ENCODE measurements at regions not wholly inside any gene's neighbourhood (a gene's known extent, or its start where the extent isn't known, plus 50 kb on each side); places are given as distances from the start of the nearest gene placed in this dataset.

DNA sequence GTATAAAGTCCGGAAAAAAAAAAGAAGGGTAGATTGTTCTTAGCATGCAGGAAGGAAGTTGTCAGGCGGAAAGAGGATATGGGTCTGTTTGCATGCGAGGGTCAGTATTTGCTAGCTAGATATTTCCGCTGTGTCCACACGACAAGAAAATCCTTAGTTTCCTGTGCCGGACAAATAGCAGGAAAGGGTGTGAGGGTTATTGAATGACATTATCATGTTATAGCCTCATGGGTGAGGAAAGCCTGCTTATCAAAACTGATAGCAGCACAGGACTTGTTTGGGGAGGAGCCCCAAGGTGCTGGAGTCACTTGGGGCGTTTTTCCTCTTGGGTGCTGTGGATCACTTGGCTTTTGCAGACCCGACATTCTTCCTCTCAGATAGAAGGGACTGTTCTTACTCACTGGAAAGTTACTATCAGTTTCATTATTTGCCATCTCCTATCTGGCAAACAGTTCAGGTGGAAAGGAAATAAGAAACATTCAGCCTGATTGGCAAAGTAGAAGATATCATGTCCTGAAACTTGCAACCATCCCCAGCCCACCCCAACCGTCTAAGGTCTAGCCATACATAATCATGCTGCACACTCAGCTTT lies 127.2 kb upstream of the DPH6 start:
- no peaks in the 10 kb centered on the region for H3K27me3 ChIP-seq (ENCODE audit: insufficient read depth, low read depth, severe bottlenecking)
- H3K27ac ChIP-seq: no peak overlapping the region
- no peak overlapping the region for H3K4me3 ChIP-seq (ENCODE audit: low read depth, low read length)
- TF ChIP-seq CTCF (IDR thresholded peaks at IDR 0.05; ENCODE audit: low read depth, low read length): no peak
- H3K9me3 ChIP-seq (ENCODE audit: severe bottlenecking): no peaks in the 10 kb centered on the region
- no peak for DNase-seq
- no peaks in the 10 kb centered on the region for H3K36me3 ChIP-seq

DNA sequence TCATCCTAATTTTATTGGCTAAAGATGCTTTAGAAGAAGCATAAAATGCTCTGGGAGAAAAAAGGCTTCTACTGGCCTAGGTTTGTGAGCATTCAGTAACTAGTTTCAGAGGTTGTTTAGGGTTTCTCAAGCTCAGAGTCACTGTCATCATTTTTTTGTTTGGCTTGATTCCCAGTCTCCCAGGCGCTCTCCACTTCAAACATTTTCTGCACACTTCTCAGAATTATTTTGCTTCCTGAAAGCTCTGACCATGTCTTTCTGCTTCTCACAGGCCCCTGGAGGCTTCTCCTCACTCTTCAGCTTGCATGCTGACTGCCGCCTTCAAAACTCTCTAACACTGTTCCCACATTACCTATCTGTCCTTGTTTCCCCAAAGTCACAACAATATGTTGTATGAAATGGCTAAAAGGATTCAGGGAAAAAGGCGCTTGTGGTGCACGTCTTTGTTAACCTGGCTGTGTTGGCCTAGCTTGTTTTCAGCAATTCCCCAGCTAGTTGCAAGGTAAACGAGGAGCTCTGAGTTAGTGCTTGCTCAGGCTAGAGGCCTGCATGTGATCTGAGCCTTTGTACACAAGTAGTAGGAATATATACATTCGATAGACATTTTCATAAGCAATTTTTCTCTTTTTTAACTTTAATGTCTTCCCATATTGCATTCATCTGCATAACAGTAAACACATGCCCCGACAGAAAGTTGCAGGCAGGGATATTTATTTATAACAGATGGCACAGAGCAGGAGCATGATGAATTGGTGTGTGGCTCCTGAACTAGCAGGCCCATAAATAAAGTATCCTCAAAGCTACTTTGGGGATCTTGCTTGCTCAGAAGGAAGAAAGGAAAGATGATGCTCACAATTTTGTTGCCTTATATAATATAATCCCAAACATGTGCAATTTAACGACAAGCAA lies 129.2 kb upstream of the DPH6 start:
- no peak overlapping the region for H3K27ac ChIP-seq
- no peak for DNase-seq
- no peaks in the 10 kb centered on the region for H3K9me3 ChIP-seq (ENCODE audit: severe bottlenecking)
- no peaks in the 10 kb centered on the region for H3K36me3 ChIP-seq
- no peak for TF ChIP-seq CTCF (IDR thresholded peaks at IDR 0.05; ENCODE audit: low read depth, low read length)
- no peak overlapping the region for H3K4me3 ChIP-seq (ENCODE audit: low read depth, low read length)
- H3K27me3 ChIP-seq (ENCODE audit: insufficient read depth, low read depth, severe bottlenecking): no peaks in the 10 kb centered on the region

GRCh38 chr15:35678774-35679173 lies 132.8 kb upstream of the DPH6 start:
- no peak for DNase-seq
- Histone ChIP-seq H3K27me3 (ENCODE audit: insufficient read depth, low read depth, severe bottlenecking) (no peaks in the 10 kb centered on the region), H3K9me3 (ENCODE audit: severe bottlenecking) (no peaks in the 10 kb centered on the region), H3K27ac (no peak overlapping the region), H3K36me3 (no peaks in the 10 kb centered on the region), H3K4me3 (ENCODE audit: low read depth, low read length) (no peak overlapping the region)
- no peak for TF ChIP-seq CTCF (IDR thresholded peaks at IDR 0.05; ENCODE audit: low read depth, low read length)

DNA sequence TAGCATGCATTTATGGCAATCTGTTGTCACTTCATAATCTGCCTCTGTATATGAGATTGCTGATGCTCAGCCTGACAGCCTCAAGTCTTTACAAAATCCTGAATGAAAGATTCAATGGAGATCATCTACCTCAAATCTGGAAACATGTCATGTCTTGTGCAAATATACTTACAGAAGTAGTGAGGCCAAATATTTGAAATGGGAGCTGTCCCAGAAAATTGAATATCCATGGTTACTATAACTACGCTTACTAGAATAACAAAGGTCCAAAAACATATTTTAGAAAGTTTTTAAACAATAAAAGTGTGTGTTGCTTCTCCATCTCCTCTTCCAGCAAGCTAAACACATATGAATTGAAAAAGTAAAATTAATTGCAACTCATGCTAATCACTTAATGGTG lies 133.2 kb upstream of the DPH6 start:
- DNase-seq: no peak
- TF ChIP-seq CTCF (IDR thresholded peaks at IDR 0.05; ENCODE audit: low read depth, low read length): no peak
- Histone ChIP-seq H3K4me3 (ENCODE audit: low read depth, low read length) (no peak overlapping the region), H3K27me3 (ENCODE audit: insufficient read depth, low read depth, severe bottlenecking) (no peaks in the 10 kb centered on the region), H3K27ac (no peak overlapping the region), H3K9me3 (ENCODE audit: severe bottlenecking) (no peaks in the 10 kb centered on the region), H3K36me3 (no peaks in the 10 kb centered on the region)

GRCh38 chr15:35680951-35681350 lies 135.0 kb upstream of the DPH6 start:
- Histone ChIP-seq H3K27me3 (ENCODE audit: insufficient read depth, low read depth, severe bottlenecking) (no peaks in the 10 kb centered on the region), H3K9me3 (ENCODE audit: severe bottlenecking) (no peaks in the 10 kb centered on the region), H3K4me3 (ENCODE audit: low read depth, low read length) (no peak overlapping the region), H3K36me3 (no peaks in the 10 kb centered on the region), H3K27ac (no peak overlapping the region)
- no peak for TF ChIP-seq CTCF (IDR thresholded peaks at IDR 0.05; ENCODE audit: low read depth, low read length)
- DNase-seq: no peak
